Endothelial cell of umbilical vein (primary cell): ENCODE measurements at regions not wholly inside any gene's neighbourhood (a gene's known extent, or its start where the extent isn't known, plus 50 kb on each side); places are given as distances from the start of the nearest gene placed in this dataset.

ENCODE experiments used
- BruUV-seq: library from RNA; stranded (reverse); fragments of 400-500 nt; replicated peaks from 2 replicates; lab custom pipeline; 2021; lab: Mats Ljungman, UMichigan
- CTCF ChIA-PET: fragments of 300-600, 350-600 bp; sonication (Branson Sonifier 250); formaldehyde crosslinking; loops from one replicate; lab custom pipeline; 2021; ENCODE audit warnings: antibody characterized with exemption, inconsistent platforms; lab: Charles Lee
- POLR2A ChIA-PET: fragments of 300-600, 350-600 bp; sonication (Branson Sonifier 250); formaldehyde crosslinking; loops from one replicate; lab custom pipeline; 2021; ENCODE audit warnings: antibody characterized with exemption, inconsistent platforms; lab: Charles Lee
- DNase-seq: peaks from one replicate; pipeline ENCODE4 v3.0.0-alpha.2; 2011; ENCODE audit warnings: low read depth, low spot score
- FAIRE-seq: peaks from 2 replicates; lab custom pipeline; 2011; peaks lifted over from hg19 to GRCh38; lab: Jason Lieb, UNC
- H2AFZ ChIP-seq: 2 replicates; pipeline ENCODE4 v1.6.0; 2012; ENCODE audit warnings: low read depth, low read length, control low read depth, inconsistent platforms
- H3K27ac ChIP-seq: 2 replicates; pipeline ENCODE4 v1.5.1; 2011; ENCODE audit warnings: low read depth, mild to moderate bottlenecking, control low read depth, low read length, moderate library complexity; ENCODE audit not compliant: insufficient read depth
- H3K27me3 ChIP-seq, 2 experiments: 2 replicates each; pipeline versions ENCODE4 v1.6.0 to v1.6.1; 2011; ENCODE audit warnings: low read length in 2 of 2, mixed read lengths in 1 of 2; ENCODE audit not compliant: control insufficient read depth in 2 of 2, insufficient read depth in 2 of 2
- H3K36me3 ChIP-seq, 2 experiments: 2 replicates in 1 of 2; 3 replicates in 1 of 2; pipeline ENCODE4 v1.5.1; 2011; ENCODE audit warnings: low read length in 2 of 2, mild to moderate bottlenecking in 1 of 2, moderate library complexity in 1 of 2; ENCODE audit not compliant: control insufficient read depth in 2 of 2, insufficient read depth in 2 of 2; ENCODE audit errors: extremely low read depth in 1 of 2
- H3K4me1 ChIP-seq: 3 replicates; pipeline ENCODE4 v1.5.1; 2011; ENCODE audit warnings: mild to moderate bottlenecking, low read length; ENCODE audit not compliant: control insufficient read depth, insufficient read depth; ENCODE audit errors: extremely low read depth
- H3K4me2 ChIP-seq: 2 replicates; pipeline ENCODE4 v1.6.1; 2011; ENCODE audit warnings: low read length, control low read depth, mixed read lengths; ENCODE audit not compliant: insufficient read depth
- H3K4me3 ChIP-seq, 3 experiments: fragments of 200-600 bp in 1 of 3; sonication (generic), shearing (Covaris generic) in 1 of 3; replicated peaks in 1 of 3; 2 replicates each; pipeline ENCODE4 v1.5.1; 2011 to 2016; ENCODE audit warnings: control low read depth in 3 of 3, low read length in 3 of 3, mild to moderate bottlenecking in 2 of 3, inconsistent platforms in 1 of 3, low read depth in 1 of 3, moderate library complexity in 1 of 3; ENCODE audit not compliant: insufficient read depth in 1 of 3
- H3K79me2 ChIP-seq: 2 replicates; pipeline ENCODE4 v1.6.0; 2012; ENCODE audit warnings: low read length, inconsistent platforms; ENCODE audit not compliant: control insufficient read depth, insufficient read depth
- H3K9ac ChIP-seq: replicated peaks from 2 replicates; pipeline ENCODE3; 2011; ENCODE audit warnings: low read length, control low read depth; ENCODE audit not compliant: insufficient read depth; ENCODE audit errors: extremely low read depth
- H3K9me1 ChIP-seq: replicated peaks from 3 replicates; pipeline ENCODE4 v1.6.0; 2011; ENCODE audit warnings: mild to moderate bottlenecking, low read length; ENCODE audit not compliant: control insufficient read depth, insufficient read depth; ENCODE audit errors: extremely low read depth
- H3K9me3 ChIP-seq: replicated peaks from 2 replicates; pipeline ENCODE4 v1.5.1; 2012; ENCODE audit warnings: low read length, inconsistent platforms; ENCODE audit not compliant: control insufficient read depth, insufficient read depth
- H4K20me1 ChIP-seq: replicated peaks from 2 replicates; pipeline ENCODE3; 2011; ENCODE audit warnings: mild to moderate bottlenecking, low read length; ENCODE audit not compliant: control insufficient read depth, insufficient read depth; ENCODE audit errors: extremely low read depth
- EZH2 ChIP-seq: IDR thresholded peaks from 2 replicates; pipeline ENCODE4 v1.6.1; 2012; ENCODE audit warnings: borderline replicate concordance, low read depth, mild to moderate bottlenecking, moderate library complexity, low read length, inconsistent platforms; ENCODE audit not compliant: severe bottlenecking
- FOS ChIP-seq: IDR thresholded peaks from 2 replicates; pipeline ENCODE4 v1.6.1; 2011; ENCODE audit warnings: mild to moderate bottlenecking, low read length, moderate library complexity, borderline replicate concordance; ENCODE audit not compliant: insufficient read depth
- GATA2 ChIP-seq: IDR thresholded peaks from 2 replicates; pipeline ENCODE4 v1.7.0; 2011; ENCODE audit warnings: low read depth, mild to moderate bottlenecking, moderate library complexity, mixed read lengths, low read length; ENCODE audit not compliant: insufficient read length, insufficient read depth
- JUN ChIP-seq: IDR thresholded peaks from 2 replicates; pipeline ENCODE4 v1.6.1; 2011; ENCODE audit warnings: borderline replicate concordance, low read depth; ENCODE audit not compliant: insufficient read length, insufficient read depth
- MYC ChIP-seq: IDR thresholded peaks from one replicate; pipeline ENCODE4 v1.6.1; 2011; ENCODE audit warnings: mild to moderate bottlenecking, low read depth, low read length
- POLR2A ChIP-seq: IDR thresholded peaks from 2 replicates; pipeline ENCODE4 v1.6.1; 2012; ENCODE audit warnings: low read depth, mild to moderate bottlenecking, control low read depth, low read length
- POLR2AphosphoS5 ChIP-seq: IDR thresholded peaks from 2 replicates; pipeline ENCODE4 v1.6.1; 2012; ENCODE audit warnings: low read depth, mild to moderate bottlenecking, control low read depth, low read length, moderate library complexity; ENCODE audit not compliant: insufficient read depth
- dilution Hi-C: fragments of 300-500 bp; cut with MboI; formaldehyde crosslinking; loops from one replicate; pipeline ENCODE4 v1.15.0; 2019; ENCODE audit warnings: low sequenced_read_pairs; ENCODE audit not compliant: extremely low pct_ligation_motif_present
- intact Hi-C: fragments of 100-400 bp; cut with micrococcal nuclease; formaldehyde crosslinking; loops from one replicate; pipeline ENCODE4 v1.10.0; 2022
- TF ChIP-seq, protein P1 (sequence below): IDR thresholded peaks from 2 replicates; pipeline ENCODE4 v1.6.1; 2011; ENCODE audit not compliant: insufficient read depth, insufficient read length
- TF ChIP-seq, protein P2 (sequence below), 2 donors: IDR thresholded peaks; 1 replicate in 1 of 2; 2 replicates in 1 of 2; pipeline ENCODE4 v1.5.1; 2011; ENCODE audit warnings: low read length in 2 of 2, mild to moderate bottlenecking in 2 of 2, moderate library complexity in 2 of 2, control low read depth in 1 of 2, inconsistent platforms in 1 of 2, low read depth in 1 of 2; ENCODE audit not compliant: insufficient read depth in 1 of 2; ENCODE audit errors: extremely low read depth in 1 of 2

- no peaks in the 10 kb centered on the region for H3K79me2 ChIP-seq
- H3K36me3 ChIP-seq = no peaks in the 10 kb centered on the region
- TF ChIP-seq, protein P1, sequence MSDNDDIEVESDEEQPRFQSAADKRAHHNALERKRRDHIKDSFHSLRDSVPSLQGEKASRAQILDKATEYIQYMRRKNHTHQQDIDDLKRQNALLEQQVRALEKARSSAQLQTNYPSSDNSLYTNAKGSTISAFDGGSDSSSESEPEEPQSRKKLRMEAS = no peak
- TF ChIP-seq GATA2 = no peak
- TF ChIP-seq, protein P2, sequence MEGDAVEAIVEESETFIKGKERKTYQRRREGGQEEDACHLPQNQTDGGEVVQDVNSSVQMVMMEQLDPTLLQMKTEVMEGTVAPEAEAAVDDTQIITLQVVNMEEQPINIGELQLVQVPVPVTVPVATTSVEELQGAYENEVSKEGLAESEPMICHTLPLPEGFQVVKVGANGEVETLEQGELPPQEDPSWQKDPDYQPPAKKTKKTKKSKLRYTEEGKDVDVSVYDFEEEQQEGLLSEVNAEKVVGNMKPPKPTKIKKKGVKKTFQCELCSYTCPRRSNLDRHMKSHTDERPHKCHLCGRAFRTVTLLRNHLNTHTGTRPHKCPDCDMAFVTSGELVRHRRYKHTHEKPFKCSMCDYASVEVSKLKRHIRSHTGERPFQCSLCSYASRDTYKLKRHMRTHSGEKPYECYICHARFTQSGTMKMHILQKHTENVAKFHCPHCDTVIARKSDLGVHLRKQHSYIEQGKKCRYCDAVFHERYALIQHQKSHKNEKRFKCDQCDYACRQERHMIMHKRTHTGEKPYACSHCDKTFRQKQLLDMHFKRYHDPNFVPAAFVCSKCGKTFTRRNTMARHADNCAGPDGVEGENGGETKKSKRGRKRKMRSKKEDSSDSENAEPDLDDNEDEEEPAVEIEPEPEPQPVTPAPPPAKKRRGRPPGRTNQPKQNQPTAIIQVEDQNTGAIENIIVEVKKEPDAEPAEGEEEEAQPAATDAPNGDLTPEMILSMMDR (IDR thresholded peaks at IDR 0.05; ENCODE audit: extremely low read depth in 1 of 2, insufficient read depth in 1 of 2, low read depth in 1 of 2, low read length in 2 of 2) = no peak
- TF ChIP-seq MYC = no peak
- TF ChIP-seq JUN = no peak
- no peak for TF ChIP-seq POLR2A
- TF ChIP-seq POLR2AphosphoS5 = no peak
- TF ChIP-seq FOS = no peak
- no peak for TF ChIP-seq EZH2
- no peaks in the 10 kb centered on the region for H3K9me3 ChIP-seq
- FAIRE-seq = no peak
- no peak overlapping the region for H2AFZ ChIP-seq
- H4K20me1 ChIP-seq = no peaks in the 10 kb centered on the region
- DNase-seq = no peak
- no peaks in the 10 kb centered on the region for H3K4me1 ChIP-seq
- H3K27me3 ChIP-seq = no peaks in the 10 kb centered on the region
- H3K4me3 ChIP-seq = no peak overlapping the region
- H3K27ac ChIP-seq = no peak overlapping the region
- CTCF ChIA-PET = no interaction called here
- BruUV-seq = no TSS peak
- no peak overlapping the region for H3K9ac ChIP-seq
- H3K4me2 ChIP-seq = no peak overlapping the region
- POLR2A ChIA-PET = no interaction called here
- no peaks in the 10 kb centered on the region for H3K9me1 ChIP-seq
- dilution Hi-C loops = no loop called here
- intact Hi-C loops = no loop called here
These were observed 249.5 kb downstream of the SQOR start for GRCh38 chr15:45884289-45884688.
